ENCODE measurements at regions not wholly inside any gene's neighbourhood (a gene's known extent, or its start where the extent isn't known, plus 50 kb on each side); places are given as distances from the start of the nearest gene placed in this dataset.
"Not testable (repeated sequence)": the region's sequence is repeated elsewhere in the genome, so short reads cannot be mapped to it uniquely, and the experiment has no call there.

DNA sequence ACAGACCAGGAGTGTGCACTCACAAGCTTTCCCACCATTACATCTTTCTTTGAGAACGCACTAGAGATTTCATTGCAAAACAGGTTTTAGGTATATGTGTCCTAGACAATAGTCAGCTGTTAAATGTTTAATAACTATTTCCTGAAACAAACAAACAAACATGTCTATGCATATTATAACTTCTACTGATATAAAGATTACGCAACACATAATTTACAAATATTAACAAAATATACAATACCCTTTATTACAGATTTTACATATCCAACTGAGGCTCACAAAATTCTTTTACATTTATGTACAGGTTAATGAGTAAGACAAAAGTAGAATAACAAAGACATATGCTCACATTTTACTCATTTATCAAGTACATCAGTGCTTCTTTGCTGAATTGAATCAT lies 1554.0 kb upstream of the PCDH10 start:
- DNase-seq, result no peak

DNA sequence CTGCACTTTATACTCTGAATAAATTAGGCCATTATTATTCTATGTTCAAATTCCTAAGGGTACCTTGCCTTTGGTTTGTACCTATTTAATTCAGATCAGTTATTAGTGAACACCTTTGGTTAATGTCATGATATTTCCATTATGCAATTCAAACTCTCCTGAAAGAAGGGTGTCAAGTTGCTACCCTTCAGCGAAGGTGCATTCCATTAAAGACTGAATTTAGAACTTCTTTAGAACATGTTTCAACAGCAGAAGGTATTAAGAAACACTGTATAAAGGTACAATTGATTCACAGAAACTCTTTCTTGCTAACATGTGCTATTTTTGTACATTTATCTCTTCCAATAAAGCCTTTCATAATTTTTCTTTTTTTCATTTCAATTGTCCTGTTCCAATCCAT lies 1545.4 kb upstream of the PCDH10 start:
- DNase-seq, result no peak

- DNase-seq, result no peak
Observed at GRCh38 chr4:131609039-131609438, 1540.1 kb upstream of the PCDH10 start.

DNA sequence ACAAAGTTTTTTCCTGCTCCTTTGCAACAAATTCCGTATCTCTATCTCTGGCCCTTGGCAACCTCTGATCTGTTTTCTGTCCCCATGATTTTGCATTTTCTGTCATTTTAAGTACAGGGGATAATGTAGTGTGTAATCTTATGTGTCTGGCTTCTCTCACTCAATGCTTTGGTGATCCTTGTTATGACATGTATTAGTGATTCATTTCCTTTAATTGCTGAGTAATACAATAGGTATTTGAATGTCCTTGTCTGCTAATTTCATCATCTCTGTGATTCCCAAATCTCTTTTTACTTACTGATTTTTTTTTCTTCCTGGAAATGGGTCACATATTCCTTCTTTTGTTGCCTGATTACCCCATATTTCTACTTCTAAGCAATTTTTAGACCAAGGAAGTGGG lies 1538.6 kb upstream of the PCDH10 start:
- not testable (repeated sequence) for DNase-seq

- no peak for DNase-seq
Observed at GRCh38 chr4:131613086-131613823, 1535.8 kb upstream of the PCDH10 start.

GRCh38 chr4:131613824-131614216 lies 1535.3 kb upstream of the PCDH10 start:
- no peak for DNase-seq

- DNase-seq, result no peak
Observed at GRCh38 chr4:131632877-131633276, 1516.2 kb upstream of the PCDH10 start.

DNA sequence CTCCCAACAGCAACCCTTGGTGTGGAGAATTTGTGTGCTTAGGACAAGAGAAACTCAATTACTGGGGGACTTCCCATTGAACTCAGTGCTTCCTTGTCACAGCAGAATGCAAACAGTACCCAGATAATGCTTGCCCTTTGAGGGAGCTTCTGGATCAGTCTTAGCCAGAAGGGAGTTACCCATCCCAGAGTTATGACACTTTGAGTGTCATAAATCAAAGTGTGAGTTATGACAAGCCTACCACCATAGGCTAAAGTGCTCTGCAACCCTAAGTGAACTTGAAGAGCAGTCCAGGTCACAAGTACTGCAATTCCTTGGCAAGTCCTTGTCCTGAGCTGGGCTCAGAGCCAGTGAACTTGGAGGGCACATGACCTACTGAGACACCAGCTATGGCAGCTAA lies 1513.9 kb upstream of the PCDH10 start:
- DNase-seq, result no peak

- DNase-seq, result no peak
Observed at GRCh38 chr4:131638781-131639180, 1510.3 kb upstream of the PCDH10 start.

DNA sequence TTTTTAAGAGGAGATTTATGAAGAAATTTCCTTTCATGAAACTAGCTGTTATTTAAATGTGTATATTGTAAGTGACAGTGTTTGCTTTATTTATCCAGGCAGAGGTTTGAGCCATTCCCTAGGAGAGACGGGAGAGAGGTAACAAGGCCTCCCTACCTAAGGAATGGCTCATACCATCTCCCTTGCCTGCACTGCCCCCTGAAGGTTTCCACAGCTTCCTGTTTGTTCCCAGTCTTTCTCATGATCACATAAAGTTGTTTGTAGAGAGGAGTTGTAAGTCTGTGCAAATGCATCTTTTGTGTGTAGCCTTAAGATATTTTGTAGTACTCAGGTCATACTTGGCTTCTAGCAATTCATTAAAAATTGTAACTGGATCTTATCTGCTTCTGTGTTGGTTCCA lies 1504.5 kb upstream of the PCDH10 start:
- no peak for DNase-seq

GRCh38 chr4:131649227-131649626 lies 1499.9 kb upstream of the PCDH10 start:
- no peak for DNase-seq

GRCh38 chr4:131650951-131651350 lies 1498.1 kb upstream of the PCDH10 start:
- no peak for DNase-seq

DNA sequence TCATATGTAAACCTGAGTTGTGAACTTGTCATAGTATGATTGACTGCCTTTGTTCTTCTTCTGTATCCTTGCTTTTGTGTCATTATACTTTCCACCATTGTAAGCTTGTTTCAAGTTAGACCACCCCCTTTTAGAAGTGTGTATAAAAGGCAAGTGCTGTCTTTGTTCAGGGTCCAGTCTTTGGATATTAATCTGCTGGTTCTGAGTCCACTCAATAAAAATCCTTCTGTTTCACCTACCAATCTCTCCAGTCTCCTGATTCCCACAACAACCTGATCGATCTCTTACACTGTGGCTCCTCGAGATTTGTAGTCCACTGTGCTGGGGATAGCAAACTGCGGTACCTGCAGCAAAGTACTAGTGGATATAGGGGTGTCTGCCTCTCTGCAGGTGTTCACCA lies 1465.8 kb upstream of the PCDH10 start:
- not testable (repeated sequence) for DNase-seq

DNA sequence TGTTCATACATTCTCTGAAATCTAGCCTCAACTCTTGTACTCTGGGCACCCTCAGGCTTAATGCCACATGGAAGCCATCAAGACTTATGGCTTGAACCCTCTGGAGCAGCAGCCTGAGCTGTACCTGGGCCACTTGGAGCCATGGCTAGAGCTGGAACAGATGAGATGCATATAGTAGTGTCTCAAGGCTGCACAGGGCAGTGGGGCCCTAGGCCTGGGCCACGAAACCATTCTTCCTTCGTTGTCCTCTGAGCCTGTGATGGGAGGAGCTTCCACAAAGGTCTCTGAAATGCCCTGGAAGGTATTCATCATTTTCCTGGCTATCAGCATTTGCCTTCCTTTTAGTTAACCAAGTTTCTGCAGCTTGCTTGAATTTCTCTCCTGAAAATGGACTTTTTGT lies 1427.2 kb upstream of the PCDH10 start:
- DNase-seq, result no peak

- DNase-seq, result not testable (repeated sequence)
Observed at GRCh38 chr4:131723069-131723468, 1426.0 kb upstream of the PCDH10 start.

DNA sequence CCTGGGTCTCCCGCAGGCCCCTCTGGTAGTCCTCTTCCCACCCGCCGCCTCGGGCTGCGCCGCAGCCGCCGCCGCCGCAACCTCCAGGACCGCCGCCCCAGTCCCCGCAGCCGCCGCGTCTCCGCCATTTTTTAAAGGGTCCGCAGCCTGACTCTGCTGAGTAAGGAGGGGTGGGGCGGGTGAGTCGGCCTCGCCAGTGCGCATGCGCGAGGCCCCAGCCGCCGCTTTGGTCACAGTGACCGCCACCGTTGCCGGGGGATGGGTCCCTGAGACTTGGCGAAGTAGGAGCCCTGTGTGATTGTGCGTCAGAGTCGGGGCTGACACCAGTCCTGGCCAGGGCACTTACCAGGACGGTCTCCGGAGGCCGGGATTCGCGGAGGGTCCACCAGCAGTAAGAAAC lies 1424.2 kb upstream of the PCDH10 start:
- DNase-seq, result not testable (repeated sequence)

- DNase-seq, result not testable (repeated sequence)
Observed at GRCh38 chr4:131725521-131725920, 1423.6 kb upstream of the PCDH10 start.

GRCh38 chr4:131726940-131727339 lies 1422.2 kb upstream of the PCDH10 start:
- DNase-seq, result not testable (repeated sequence)

DNA sequence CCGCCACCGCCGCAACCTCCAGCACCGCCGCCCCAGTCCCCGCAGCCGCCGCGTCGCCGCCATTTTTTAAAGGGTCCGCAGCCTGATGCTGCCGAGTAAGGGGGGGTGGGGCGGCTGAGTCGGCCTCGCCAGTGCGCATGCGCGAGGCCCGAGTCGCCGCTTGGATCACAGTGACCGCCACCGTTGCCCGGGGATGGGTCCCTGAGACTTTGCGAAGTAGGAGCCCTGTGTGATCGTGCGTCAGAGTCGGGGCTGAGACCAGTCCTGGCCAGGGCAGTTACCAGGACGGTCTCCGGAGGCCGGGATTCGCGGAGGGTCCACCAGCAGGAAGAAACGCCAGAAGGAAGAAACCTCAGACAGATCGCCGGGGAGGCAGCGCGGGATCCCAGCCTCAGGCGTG lies 1421.7 kb upstream of the PCDH10 start:
- not testable (repeated sequence) for DNase-seq

GRCh38 chr4:131729205-131729604 lies 1419.9 kb upstream of the PCDH10 start:
- not testable (repeated sequence) for DNase-seq

GRCh38 chr4:131729716-131730398 lies 1419.2 kb upstream of the PCDH10 start:
- not testable (repeated sequence) for DNase-seq

GRCh38 chr4:131730574-131730973 lies 1418.5 kb upstream of the PCDH10 start:
- not testable (repeated sequence) for DNase-seq

DNA sequence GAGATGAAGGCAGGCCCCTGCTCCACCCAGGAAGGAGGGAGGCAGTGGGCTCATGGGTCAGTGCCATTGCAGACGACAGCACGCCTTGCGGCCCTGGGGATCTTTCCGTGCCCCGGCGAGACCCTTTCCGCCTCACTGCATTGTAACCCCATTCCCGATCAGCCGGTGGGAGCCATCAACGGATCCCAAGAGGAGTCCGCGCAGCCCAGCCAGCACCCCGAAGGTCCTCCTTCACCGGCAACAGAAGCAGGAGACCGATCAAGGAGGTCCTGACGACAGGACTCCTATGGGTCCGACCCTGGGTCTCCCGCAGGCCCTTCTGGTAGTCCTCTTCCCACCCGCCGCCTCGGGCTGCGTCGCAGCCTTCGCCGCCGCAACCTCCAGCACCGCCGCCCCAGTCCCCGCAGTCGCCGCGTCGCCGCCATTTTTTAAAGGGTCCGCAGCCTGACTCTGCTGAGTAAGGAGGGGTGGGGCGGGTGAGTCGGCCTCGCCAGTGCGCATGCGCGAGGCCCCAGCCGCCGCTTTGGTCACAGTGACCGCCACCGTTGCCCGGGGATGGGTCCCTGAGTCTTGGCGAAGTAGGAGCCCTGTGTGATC lies 1417.0 kb upstream of the PCDH10 start:
- DNase-seq, result not testable (repeated sequence)

DNA sequence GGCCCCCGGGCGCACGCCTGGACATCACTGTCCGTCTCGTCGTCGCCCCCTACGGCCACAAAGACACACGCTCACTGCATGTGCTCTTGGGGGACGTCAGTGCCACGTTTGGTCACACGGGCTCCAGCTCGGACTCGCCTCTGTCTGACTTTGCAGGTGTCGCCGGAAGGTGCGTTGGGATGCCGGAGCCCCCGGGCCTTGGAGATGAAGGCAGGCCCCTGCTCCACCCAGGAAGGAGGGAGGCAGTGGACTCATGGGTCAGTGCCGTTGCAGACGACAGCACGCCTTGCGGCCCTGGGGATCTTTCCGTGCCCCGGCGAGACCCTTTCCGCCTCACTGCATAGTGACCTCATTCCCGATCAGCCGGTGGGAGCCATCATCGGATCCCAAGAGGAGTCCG lies 1414.8 kb upstream of the PCDH10 start:
- DNase-seq, result not testable (repeated sequence)

Data from activated T-cell treated with anti-CD3 and anti-CD28 coated beads, Interleukin-2, amount 50 U/mL, for 1 hour (primary cell).